Hepatocyte (in vitro differentiated cells): ENCODE measurements at regions not wholly inside any gene's neighbourhood (a gene's known extent, or its start where the extent isn't known, plus 50 kb on each side); places are given as distances from the start of the nearest gene placed in this dataset.

Source experiments
- DNase-seq: peaks from one replicate; pipeline ENCODE4 v3.0.0-alpha.2; 2016; ENCODE audit warnings: low spot score
- H2AFZ ChIP-seq: fragments of 200-600 bp; sonication (generic); 2 replicates; pipeline ENCODE4 v1.6.0; 2016; ENCODE audit warnings: antibody characterized with exemption, mild to moderate bottlenecking
- H3K27ac ChIP-seq: fragments of 200-600 bp; sonication (generic); 2 replicates; pipeline ENCODE4 v1.5.1; 2016; ENCODE audit warnings: mild to moderate bottlenecking
- H3K27me3 ChIP-seq: fragments of 200-600 bp; sonication (generic); 2 replicates; pipeline ENCODE4 v1.6.1; 2016
- H3K36me3 ChIP-seq: fragments of 200-600 bp; sonication (generic); replicated peaks from 2 replicates; pipeline ENCODE4 v1.5.1; 2016; ENCODE audit warnings: low read depth; ENCODE audit not compliant: insufficient read depth
- H3K4me1 ChIP-seq: fragments of 200-600 bp; sonication (generic); 2 replicates; pipeline ENCODE4 v1.5.1; 2016; ENCODE audit warnings: mild to moderate bottlenecking, moderate library complexity; ENCODE audit not compliant: insufficient read depth
- H3K4me2 ChIP-seq: fragments of 200-600 bp; sonication (generic); 2 replicates; pipeline ENCODE4 v1.6.0; 2016
- H3K4me3 ChIP-seq: fragments of 200-600 bp; sonication (generic); 2 replicates; pipeline ENCODE4 v1.5.1; 2016; ENCODE audit warnings: mild to moderate bottlenecking
- H3K79me2 ChIP-seq: fragments of 200-600 bp; sonication (generic); 2 replicates; pipeline ENCODE4 v1.6.0; 2017; ENCODE audit warnings: mild to moderate bottlenecking
- H3K9me2 ChIP-seq: fragments of 200-600 bp; sonication (generic); replicated peaks from 2 replicates; pipeline ENCODE4 v1.6.0; 2017; ENCODE audit warnings: mild to moderate bottlenecking; ENCODE audit not compliant: insufficient read depth
- H3K9me3 ChIP-seq: fragments of 200-600 bp; sonication (generic); 2 replicates; pipeline ENCODE4 v1.5.1; 2016; ENCODE audit warnings: low read depth, mild to moderate bottlenecking
- H4K20me1 ChIP-seq: fragments of 200-600 bp; sonication (generic); 2 replicates; pipeline ENCODE4 v1.6.0; 2016; ENCODE audit warnings: mild to moderate bottlenecking; ENCODE audit not compliant: insufficient read depth, poor library complexity, severe bottlenecking
- CTCF ChIP-seq: fragments of 200-600 bp; sonication (generic); IDR thresholded peaks from 2 replicates; pipeline ENCODE4 v1.5.1; 2016; ENCODE audit warnings: antibody characterized with exemption, mild to moderate bottlenecking; ENCODE audit not compliant: poor library complexity
- EZH2 ChIP-seq: fragments of 200-600 bp; sonication (generic); IDR thresholded peaks from 2 replicates; pipeline ENCODE4 v1.6.1; 2016; ENCODE audit warnings: antibody characterized with exemption, mild to moderate bottlenecking, borderline replicate concordance
- EZH2phosphoT487 ChIP-seq: fragments of 200-600 bp; sonication (generic); IDR thresholded peaks from one replicate; pipeline ENCODE4 v1.6.1; 2018; ENCODE audit warnings: antibody characterized with exemption, mild to moderate bottlenecking, low read depth, moderate library complexity; ENCODE audit not compliant: unreplicated experiment, severe bottlenecking
- WGBS: methylation state at CpG from one replicate; pipeline ENCODE4 v1.1.6; 2016; ENCODE audit warnings: low lambda C conversion rate; ENCODE audit errors: missing lambda C conversion rate; 5-methylcytosine and 5-hydroxymethylcytosine counted together

GRCh38 chr2:234649951-234650350 lies 153.1 kb upstream of the ARL4C start:
- H3K9me3 ChIP-seq: no peaks in the 10 kb centered on the region
- no peaks in the 10 kb centered on the region for H3K36me3 ChIP-seq
- H3K27me3 ChIP-seq: no peaks in the 10 kb centered on the region
- no peak overlapping the region for H3K27ac ChIP-seq
- no peak for DNase-seq
- no peaks in the 10 kb centered on the region for H3K79me2 ChIP-seq
- no peaks in the 10 kb centered on the region for H3K9me2 ChIP-seq
- TF ChIP-seq EZH2 (no peak), CTCF (no peak), EZH2phosphoT487 (no peak)
- H3K4me1 ChIP-seq: no peaks in the 10 kb centered on the region
- no peak overlapping the region for H3K4me2 ChIP-seq
- H2AFZ ChIP-seq: no peak overlapping the region
- H3K4me3 ChIP-seq: no peak overlapping the region
- H4K20me1 ChIP-seq: no peaks in the 10 kb centered on the region

- no peak for TF ChIP-seq CTCF
- no peak for TF ChIP-seq EZH2
- no peak for TF ChIP-seq EZH2phosphoT487
- no peaks in the 10 kb centered on the region for H3K27me3 ChIP-seq
- no peak for DNase-seq
- no peaks in the 10 kb centered on the region for H3K36me3 ChIP-seq
- no peaks in the 10 kb centered on the region for H4K20me1 ChIP-seq
- H3K4me3 ChIP-seq: no peak overlapping the region
- WGBS: 95% methylated on average over 2 of the region's 2 CpGs
- no peaks in the 10 kb centered on the region for H3K9me2 ChIP-seq
- no peak overlapping the region for H3K27ac ChIP-seq
- no peak overlapping the region for H3K4me2 ChIP-seq
- H2AFZ ChIP-seq: no peak overlapping the region
- H3K4me1 ChIP-seq: no peaks in the 10 kb centered on the region
- no peaks in the 10 kb centered on the region for H3K79me2 ChIP-seq
- peaks cover 7% of the 10 kb centered on the region for H3K9me3 ChIP-seq
Measured at GRCh38 chr2:234643407-234643806, 146.5 kb upstream of the ARL4C start.

- H3K27ac ChIP-seq: no peak overlapping the region
- no peak overlapping the region for H3K4me2 ChIP-seq
- no peaks in the 10 kb centered on the region for H3K79me2 ChIP-seq
- H3K4me3 ChIP-seq: no peak overlapping the region
- no peaks in the 10 kb centered on the region for H3K9me2 ChIP-seq
- no peaks in the 10 kb centered on the region for H4K20me1 ChIP-seq
- H3K27me3 ChIP-seq: no peaks in the 10 kb centered on the region
- WGBS: 36% methylated on average over 2 of the region's 2 CpGs
- no peaks in the 10 kb centered on the region for H3K4me1 ChIP-seq
- DNase-seq: no peak
- TF ChIP-seq EZH2phosphoT487 (no peak), EZH2 (no peak), CTCF (no peak)
- no peaks in the 10 kb centered on the region for H3K36me3 ChIP-seq
- peaks cover 7% of the 10 kb centered on the region for H3K9me3 ChIP-seq
- H2AFZ ChIP-seq: no peak overlapping the region
Measured at GRCh38 chr2:234641086-234641485, 144.2 kb upstream of the ARL4C start.

- H3K79me2 ChIP-seq: no peaks in the 10 kb centered on the region
- WGBS: 84% methylated on average over 1 of the region's 1 CpG
- no peak overlapping the region for H3K4me3 ChIP-seq
- H3K36me3 ChIP-seq: no peaks in the 10 kb centered on the region
- no peak overlapping the region for H3K27ac ChIP-seq
- H2AFZ ChIP-seq: no peak overlapping the region
- H3K4me2 ChIP-seq: no peak overlapping the region
- DNase-seq: no peak
- no peaks in the 10 kb centered on the region for H3K27me3 ChIP-seq
- H3K9me2 ChIP-seq: no peaks in the 10 kb centered on the region
- peaks cover 7% of the 10 kb centered on the region for H3K9me3 ChIP-seq
- no peaks in the 10 kb centered on the region for H4K20me1 ChIP-seq
- TF ChIP-seq EZH2: no peak
- no peak for TF ChIP-seq EZH2phosphoT487
- TF ChIP-seq CTCF: no peak
- no peaks in the 10 kb centered on the region for H3K4me1 ChIP-seq
Measured at GRCh38 chr2:234640657-234641056, 143.8 kb upstream of the ARL4C start.
